ENCODE measurements at regions not wholly inside any gene's neighbourhood (a gene's known extent, or its start where the extent isn't known, plus 50 kb on each side); places are given as distances from the start of the nearest gene placed in this dataset.
"Not testable (repeated sequence)": the region's sequence is repeated elsewhere in the genome, so short reads cannot be mapped to it uniquely, and the experiment has no call there.

DNA sequence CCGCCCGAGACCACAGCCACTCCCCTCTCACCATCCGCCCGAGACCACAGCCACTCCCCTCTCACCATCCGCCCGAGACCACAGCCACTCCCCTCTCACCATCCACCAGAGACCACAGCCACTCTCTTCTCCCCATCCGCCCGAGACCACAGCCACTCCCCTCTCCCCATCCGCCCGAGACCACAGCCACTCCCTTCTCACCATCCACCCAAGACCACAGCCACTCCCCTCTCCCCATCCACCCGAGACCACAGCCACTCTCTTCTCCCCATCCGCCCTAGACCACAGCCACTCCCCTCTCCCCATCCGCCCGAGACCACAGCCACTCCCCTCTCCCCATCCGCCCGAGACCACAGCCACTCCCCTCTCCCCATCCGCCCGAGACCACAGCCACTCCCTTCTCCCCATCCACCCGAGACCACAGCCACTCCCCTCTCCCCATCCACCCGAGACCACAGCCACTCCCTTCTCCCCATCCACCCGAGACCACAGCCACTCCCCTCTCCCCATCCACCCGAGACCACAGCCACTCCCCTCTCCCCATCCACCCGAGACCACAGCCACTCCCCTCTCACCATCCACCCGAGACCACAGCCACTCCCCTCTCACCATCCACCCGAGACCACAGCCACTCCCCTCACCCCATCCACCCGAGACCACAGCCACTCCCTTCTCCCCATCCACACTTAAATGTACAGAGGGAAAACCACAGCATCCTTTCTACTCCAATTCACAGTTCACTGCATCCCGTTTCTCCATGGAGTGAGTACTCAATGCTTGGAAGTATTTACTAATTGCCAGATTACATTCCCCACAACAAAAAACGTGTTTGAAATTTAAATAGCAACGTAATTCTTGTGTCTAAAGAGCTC lies 83.5 kb upstream of the SFSWAP start:
- H3K4me1 ChIP-seq; H3K4me3 ChIP-seq; H3K9me3 ChIP-seq; intact Hi-C loops (cut with DNase I); DNase-seq; H3K27ac ChIP-seq; H3K36me3 ChIP-seq: not testable (repeated sequence)
- H3K27me3 ChIP-seq, result peaks cover 0 to 21% (median 16%) of the 10 kb centered on the region in 3 donors
- WGBS, 2 donors, result 34 to 48% methylated on average over 26 to 29 of the region's 29 CpGs

- Histone ChIP-seq H3K4me3 (no peak overlapping the region), H3K27ac (no peak overlapping the region), H3K9me3 (no peaks in the 10 kb centered on the region), H3K4me1 (no peaks in the 10 kb centered on the region), H3K36me3 (no peaks in the 10 kb centered on the region), H3K27me3 (peaks cover 0 to 23% (median 16%) of the 10 kb centered on the region in 3 donors)
- TF ChIP-seq POLR2AphosphoS5 (IDR thresholded peaks at IDR 0.05) (no peak), EP300 (IDR thresholded peaks at IDR 0.05) (no peak), POLR2A (IDR thresholded peaks at IDR 0.05) (no peak)
- TF ChIP-seq, protein P1, sequence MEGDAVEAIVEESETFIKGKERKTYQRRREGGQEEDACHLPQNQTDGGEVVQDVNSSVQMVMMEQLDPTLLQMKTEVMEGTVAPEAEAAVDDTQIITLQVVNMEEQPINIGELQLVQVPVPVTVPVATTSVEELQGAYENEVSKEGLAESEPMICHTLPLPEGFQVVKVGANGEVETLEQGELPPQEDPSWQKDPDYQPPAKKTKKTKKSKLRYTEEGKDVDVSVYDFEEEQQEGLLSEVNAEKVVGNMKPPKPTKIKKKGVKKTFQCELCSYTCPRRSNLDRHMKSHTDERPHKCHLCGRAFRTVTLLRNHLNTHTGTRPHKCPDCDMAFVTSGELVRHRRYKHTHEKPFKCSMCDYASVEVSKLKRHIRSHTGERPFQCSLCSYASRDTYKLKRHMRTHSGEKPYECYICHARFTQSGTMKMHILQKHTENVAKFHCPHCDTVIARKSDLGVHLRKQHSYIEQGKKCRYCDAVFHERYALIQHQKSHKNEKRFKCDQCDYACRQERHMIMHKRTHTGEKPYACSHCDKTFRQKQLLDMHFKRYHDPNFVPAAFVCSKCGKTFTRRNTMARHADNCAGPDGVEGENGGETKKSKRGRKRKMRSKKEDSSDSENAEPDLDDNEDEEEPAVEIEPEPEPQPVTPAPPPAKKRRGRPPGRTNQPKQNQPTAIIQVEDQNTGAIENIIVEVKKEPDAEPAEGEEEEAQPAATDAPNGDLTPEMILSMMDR (IDR thresholded peaks at IDR 0.05), result no peak
- intact Hi-C loops (cut with DNase I), result no loop called here
- 70 to 74% methylated on average over 20 of the region's 20 CpGs for WGBS, 2 donors
- DNase-seq, result no peak
Measured at GRCh38 chr12:131628023-131628740, 82.7 kb upstream of the SFSWAP start.

GRCh38 chr12:131628766-131629448 lies 82.0 kb upstream of the SFSWAP start:
- H3K4me1 ChIP-seq, result no peaks in the 10 kb centered on the region
- DNase-seq, result no peak
- intact Hi-C loops (cut with DNase I), result no loop called here
- H3K4me3 ChIP-seq, result no peak overlapping the region
- no peaks in the 10 kb centered on the region for H3K9me3 ChIP-seq
- no peak for TF ChIP-seq EP300 (IDR thresholded peaks at IDR 0.05)
- TF ChIP-seq, protein P1 (IDR thresholded peaks at IDR 0.05), result no peak
- TF ChIP-seq POLR2A (IDR thresholded peaks at IDR 0.05), result no peak
- no peak for TF ChIP-seq POLR2AphosphoS5 (IDR thresholded peaks at IDR 0.05)
- H3K27me3 ChIP-seq, result peaks cover 0 to 24% (median 16%) of the 10 kb centered on the region in 3 donors
- no peak overlapping the region for H3K27ac ChIP-seq
- H3K36me3 ChIP-seq, result no peaks in the 10 kb centered on the region
- 71 to 73% methylated on average over 19 of the region's 19 CpGs for WGBS, 2 donors

GRCh38 chr12:131631230-131631629 lies 79.7 kb upstream of the SFSWAP start:
- intact Hi-C loops (cut with DNase I), result no loop called here
- WGBS, 2 donors, result 61 to 92% methylated on average over 3 of the region's 3 CpGs
- no peak for DNase-seq

GRCh38 chr12:131631889-131632651 lies 78.8 kb upstream of the SFSWAP start:
- H3K27ac ChIP-seq; H3K36me3 ChIP-seq; DNase-seq; H3K4me3 ChIP-seq; intact Hi-C loops (cut with DNase I); H3K4me1 ChIP-seq; H3K9me3 ChIP-seq: not testable (repeated sequence)
- H3K27me3 ChIP-seq, result peaks cover 0 to 46% (median 19%) of the 10 kb centered on the region in 3 donors
- WGBS, 2 donors, result 76 to 77% methylated on average over 23 of the region's 23 CpGs

More at GRCh38 chr12:131631230-131631629, 79.7 kb upstream of the SFSWAP start:
- no peak overlapping the region for H3K27ac ChIP-seq
- TF ChIP-seq POLR2AphosphoS5 (IDR thresholded peaks at IDR 0.05) (no peak), EP300 (IDR thresholded peaks at IDR 0.05) (no peak), POLR2A (IDR thresholded peaks at IDR 0.05) (no peak)
- TF ChIP-seq, protein P1 (IDR thresholded peaks at IDR 0.05), result no peak
- no peak overlapping the region for H3K4me3 ChIP-seq
- H3K4me1 ChIP-seq, result no peaks in the 10 kb centered on the region
- H3K36me3 ChIP-seq, result no peaks in the 10 kb centered on the region
- peaks cover 0 to 40% (median 16%) of the 10 kb centered on the region in 3 donors for H3K27me3 ChIP-seq
- H3K9me3 ChIP-seq, result no peaks in the 10 kb centered on the region

GRCh38 chr12:131632652-131633023 lies 78.3 kb upstream of the SFSWAP start:
- H3K4me1 ChIP-seq; intact Hi-C loops (cut with DNase I); H3K4me3 ChIP-seq; H3K36me3 ChIP-seq; H3K9me3 ChIP-seq; DNase-seq; H3K27ac ChIP-seq: not testable (repeated sequence)
- peaks cover 0 to 51% (median 23%) of the 10 kb centered on the region in 3 donors for H3K27me3 ChIP-seq
- 30 to 58% methylated on average over 5 of the region's 5 CpGs for WGBS, 2 donors

- H3K27ac ChIP-seq; intact Hi-C loops (cut with DNase I); H3K4me3 ChIP-seq; DNase-seq; H3K9me3 ChIP-seq; H3K36me3 ChIP-seq; H3K4me1 ChIP-seq: not testable (repeated sequence)
- WGBS, 2 donors, result 66 to 71% methylated on average over 9 of the region's 9 CpGs
- H3K27me3 ChIP-seq, result peaks cover 0 to 44% (median 13%) of the 10 kb centered on the region in 3 donors
Measured at GRCh38 chr12:131633610-131634009, 77.3 kb upstream of the SFSWAP start.
